ENCODE measurements at regions not wholly inside any gene's neighbourhood (a gene's known extent, or its start where the extent isn't known, plus 50 kb on each side); places are given as distances from the start of the nearest gene placed in this dataset.
"Not testable (repeated sequence)": the region's sequence is repeated elsewhere in the genome, so short reads cannot be mapped to it uniquely, and the experiment has no call there.

DNA sequence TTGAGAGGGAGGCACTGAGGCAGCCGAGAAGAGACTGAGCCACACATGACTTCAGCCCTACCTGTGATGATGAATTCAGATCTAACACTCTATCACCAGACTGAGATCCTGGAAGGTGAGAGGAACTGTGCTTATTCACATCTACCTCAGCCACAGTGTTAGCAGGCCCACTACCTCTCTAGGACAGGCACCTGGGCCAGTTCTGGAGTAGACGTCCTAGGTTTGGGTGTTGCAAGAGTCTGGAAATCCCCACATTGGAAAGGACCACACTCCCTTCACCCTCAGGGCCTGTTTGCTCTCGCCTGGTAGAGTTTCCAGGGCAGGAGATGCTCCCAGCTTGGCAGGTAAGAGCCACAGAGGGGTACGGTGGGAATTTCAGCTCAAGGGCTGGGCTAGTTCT, 113.8 kb upstream of the CCL21 start:
- Histone ChIP-seq H3K4me3 (no peak overlapping the region), H3K36me3 (no peaks in the 10 kb centered on the region), H3K27me3 (no peaks in the 10 kb centered on the region; the same call in 1 of the 2 replicates), H3K9me3 (no peaks in the 10 kb centered on the region; the same call in 1 of the 2 replicates)
- no peak for DNase-seq

DNA sequence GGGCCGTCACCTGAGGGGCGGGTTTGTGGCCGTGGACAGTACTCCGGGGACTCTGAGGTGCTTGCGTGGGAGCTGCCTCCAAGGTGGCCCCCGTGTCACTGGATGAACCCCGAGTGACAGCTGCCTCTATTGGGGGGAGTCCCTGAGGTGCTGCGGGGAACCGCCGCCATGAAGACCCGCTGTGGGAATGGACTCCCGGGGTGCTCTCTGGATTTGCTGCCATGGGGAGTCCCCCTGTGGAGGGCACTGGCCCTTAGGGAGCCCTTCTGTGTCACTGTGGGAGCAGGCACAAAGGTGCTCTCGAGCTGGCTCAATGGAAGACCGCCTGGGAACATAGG, 100.2 kb upstream of the CCL21 start:
- Histone ChIP-seq H3K9me3 (no peaks in the 10 kb centered on the region), H3K36me3 (no peaks in the 10 kb centered on the region), H3K27me3 (peaks cover 6% of the 10 kb centered on the region; the same call in 1 of the 2 replicates), H3K4me3 (no peak overlapping the region)
- no peak for DNase-seq

DNA sequence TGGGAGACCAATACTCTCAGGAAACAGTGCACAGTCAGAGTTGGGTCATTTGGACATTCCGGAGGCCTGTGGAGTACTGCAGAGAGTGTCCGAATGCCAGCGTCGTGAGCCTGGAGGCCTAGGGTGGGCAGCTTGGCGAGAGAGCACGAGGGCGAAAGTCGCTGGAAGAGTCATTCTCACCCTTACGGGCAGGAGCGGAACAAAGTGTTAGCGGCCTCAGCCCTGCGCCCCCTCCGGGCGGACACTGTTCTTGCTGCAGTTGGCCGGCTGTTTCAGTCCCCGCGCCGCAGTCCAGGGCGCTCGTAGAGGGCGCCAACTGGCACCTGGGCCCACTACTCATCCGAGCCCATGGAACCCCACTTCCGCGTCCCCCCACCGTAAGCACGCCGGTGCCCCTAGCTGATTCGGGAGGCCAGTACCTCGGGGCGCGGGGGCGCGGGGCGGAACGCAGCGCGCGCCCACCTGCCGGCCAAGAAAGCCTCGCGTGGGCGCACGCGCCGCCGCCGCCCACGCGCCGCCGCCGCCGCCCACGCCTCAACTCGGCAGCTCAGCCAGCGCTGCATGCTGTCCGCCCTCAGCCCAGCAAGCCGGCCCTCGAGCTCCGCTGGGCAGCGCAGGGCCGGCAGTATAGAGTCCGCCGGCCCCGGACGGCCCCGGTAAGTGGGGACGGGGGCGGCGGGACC, 99.7 kb upstream of the CCL21 start:
- no peaks in the 10 kb centered on the region for H3K36me3 ChIP-seq
- peaks cover 6% of the 10 kb centered on the region; the same call in 1 of the 2 replicates for H3K27me3 ChIP-seq
- no peaks in the 10 kb centered on the region for H3K9me3 ChIP-seq
- no peak for DNase-seq
- no peak overlapping the region for H3K4me3 ChIP-seq

DNA sequence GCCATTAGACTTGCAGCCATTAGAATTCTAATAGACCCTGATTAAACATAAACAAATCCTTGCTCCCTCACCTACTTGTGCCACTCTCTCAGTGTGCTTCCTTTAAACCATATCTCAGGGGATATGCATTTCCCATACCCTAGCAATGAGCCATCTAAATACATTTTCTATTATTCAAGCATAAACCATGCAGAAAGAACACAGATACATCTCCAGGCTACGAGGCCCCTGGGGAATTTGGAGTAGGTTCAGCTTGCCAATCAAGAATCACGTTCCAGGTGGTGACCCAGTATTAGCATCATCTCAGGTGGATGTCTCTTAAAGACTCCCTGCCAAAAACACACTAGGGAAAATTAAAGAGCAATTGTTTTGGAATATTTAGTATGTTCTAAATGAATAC, 93.0 kb upstream of the CCL21 start:
- DNase-seq = no peak
- peaks cover 8% of the 10 kb centered on the region; the same call in 1 of the 2 replicates for H3K27me3 ChIP-seq
- H3K36me3 ChIP-seq = no peaks in the 10 kb centered on the region
- H3K9me3 ChIP-seq = no peaks in the 10 kb centered on the region
- no peak overlapping the region for H3K4me3 ChIP-seq

- no peak overlapping the region for H3K4me3 ChIP-seq
- no peak for DNase-seq
Observed at GRCh38 chr9:34797367-34797766, 87.4 kb upstream of the CCL21 start.

GRCh38 chr9:34796924-34797323, 87.0 kb upstream of the CCL21 start:
- no peak for DNase-seq
- no peaks in the 10 kb centered on the region for H3K9me3 ChIP-seq
- H3K36me3 ChIP-seq = no peaks in the 10 kb centered on the region
- no peak overlapping the region for H3K4me3 ChIP-seq
- H3K27me3 ChIP-seq = peaks cover 4% of the 10 kb centered on the region

More at GRCh38 chr9:34797367-34797766, 87.4 kb upstream of the CCL21 start:
- Histone ChIP-seq H3K36me3 (no peaks in the 10 kb centered on the region), H3K27me3 (peaks cover 4% of the 10 kb centered on the region), H3K9me3 (no peaks in the 10 kb centered on the region)

GRCh38 chr9:34793428-34793827, 83.5 kb upstream of the CCL21 start:
- Histone ChIP-seq H3K4me3 (no peak overlapping the region), H3K27me3 (peaks cover 4% of the 10 kb centered on the region), H3K9me3 (no peaks in the 10 kb centered on the region), H3K36me3 (no peaks in the 10 kb centered on the region)
- DNase-seq = no peak

- no peak for DNase-seq
- H3K4me3 ChIP-seq = no peak overlapping the region
- H3K9me3 ChIP-seq = no peaks in the 10 kb centered on the region
- H3K36me3 ChIP-seq = no peaks in the 10 kb centered on the region
- peaks cover 2% of the 10 kb centered on the region; the same call in 1 of the 2 replicates for H3K27me3 ChIP-seq
Observed at GRCh38 chr9:34783951-34784487, 74.1 kb upstream of the CCL21 start.

DNA sequence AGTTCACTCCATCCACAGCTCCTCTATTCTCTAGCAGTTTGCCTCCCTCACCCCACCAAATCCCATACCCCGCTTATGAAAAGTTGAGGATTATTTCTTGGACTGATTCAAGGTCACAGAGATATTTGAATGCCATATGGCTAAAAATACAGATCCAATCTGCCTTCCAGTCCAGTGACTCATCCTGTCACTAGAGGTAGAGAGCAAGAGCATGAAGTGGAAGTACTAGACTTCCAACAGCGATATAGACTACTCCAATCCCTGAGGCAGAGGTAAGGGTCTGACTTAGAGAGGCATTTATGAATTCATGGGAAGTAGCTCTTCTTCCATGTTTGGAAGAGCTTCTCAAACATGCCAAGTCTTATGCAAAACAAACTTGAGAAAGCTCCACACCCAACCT, 72.4 kb upstream of the CCL21 start:
- H3K9me3 ChIP-seq = no peaks in the 10 kb centered on the region
- DNase-seq = no peak
- no peak overlapping the region for H3K4me3 ChIP-seq
- no peaks in the 10 kb centered on the region for H3K36me3 ChIP-seq
- peaks cover 2% of the 10 kb centered on the region; the same call in 1 of the 2 replicates for H3K27me3 ChIP-seq

- no peak for DNase-seq
- Histone ChIP-seq H3K9me3 (no peaks in the 10 kb centered on the region), H3K36me3 (no peaks in the 10 kb centered on the region), H3K4me3 (no peak overlapping the region), H3K27me3 (no peaks in the 10 kb centered on the region)
Observed at GRCh38 chr9:34777666-34778065, 67.7 kb upstream of the CCL21 start.

- Histone ChIP-seq H3K27me3 (peaks cover 10% of the 10 kb centered on the region; the same call in 1 of the 2 replicates), H3K9me3 (no peaks in the 10 kb centered on the region)
- no peak for DNase-seq
Observed at GRCh38 chr9:34773955-34774354, 64.0 kb upstream of the CCL21 start.

GRCh38 chr9:34773306-34773910, 63.5 kb upstream of the CCL21 start:
- no peaks in the 10 kb centered on the region for H3K36me3 ChIP-seq
- DNase-seq = no peak
- no peak overlapping the region for H3K4me3 ChIP-seq
- H3K9me3 ChIP-seq = no peaks in the 10 kb centered on the region
- peaks cover 10% of the 10 kb centered on the region; the same call in 1 of the 2 replicates for H3K27me3 ChIP-seq

More at GRCh38 chr9:34773955-34774354, 64.0 kb upstream of the CCL21 start:
- H3K4me3 ChIP-seq = no peak overlapping the region
- H3K36me3 ChIP-seq = no peaks in the 10 kb centered on the region

- peaks cover 10% of the 10 kb centered on the region; the same call in 1 of the 2 replicates for H3K27me3 ChIP-seq
- no peaks in the 10 kb centered on the region for H3K9me3 ChIP-seq
- H3K36me3 ChIP-seq = no peaks in the 10 kb centered on the region
- no peak for DNase-seq
- H3K4me3 ChIP-seq = no peak overlapping the region
Observed at GRCh38 chr9:34771007-34771406, 61.1 kb upstream of the CCL21 start.

DNA sequence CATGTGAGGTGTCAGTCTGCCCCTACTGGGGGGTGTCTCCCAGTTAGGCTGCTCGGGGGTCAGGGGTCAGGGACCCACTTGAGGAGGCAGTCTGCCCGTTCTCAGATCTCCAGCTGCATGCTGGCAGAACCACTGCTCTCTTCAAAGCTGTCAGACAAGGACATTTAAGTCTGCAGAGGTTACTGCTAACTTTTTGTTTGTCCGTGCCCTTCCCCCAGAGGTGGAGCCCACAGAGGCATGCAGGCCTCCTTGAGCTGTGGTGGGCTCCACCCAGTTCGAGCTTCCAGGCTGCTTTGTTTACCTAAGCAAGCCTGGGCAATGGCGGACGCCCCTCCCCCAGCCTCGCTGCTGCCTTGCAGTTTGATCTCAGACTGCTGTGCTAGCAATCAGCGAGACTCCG, 57.2 kb upstream of the CCL21 start:
- H3K36me3 ChIP-seq, H3K9me3 ChIP-seq, H3K4me3 ChIP-seq, DNase-seq, H3K27me3 ChIP-seq: not testable (repeated sequence)

GRCh38 chr9:34760196-34761040, 50.5 kb upstream of the CCL21 start:
- H3K9me3 ChIP-seq, H3K27me3 ChIP-seq, H3K4me3 ChIP-seq, H3K36me3 ChIP-seq: not testable (repeated sequence)
- DNase-seq = peak; percentile 13

Data from MG63 (cell line).